ENCODE measurements at regions not wholly inside any gene's neighbourhood (a gene's known extent, or its start where the extent isn't known, plus 50 kb on each side); places are given as distances from the start of the nearest gene placed in this dataset.

DNA sequence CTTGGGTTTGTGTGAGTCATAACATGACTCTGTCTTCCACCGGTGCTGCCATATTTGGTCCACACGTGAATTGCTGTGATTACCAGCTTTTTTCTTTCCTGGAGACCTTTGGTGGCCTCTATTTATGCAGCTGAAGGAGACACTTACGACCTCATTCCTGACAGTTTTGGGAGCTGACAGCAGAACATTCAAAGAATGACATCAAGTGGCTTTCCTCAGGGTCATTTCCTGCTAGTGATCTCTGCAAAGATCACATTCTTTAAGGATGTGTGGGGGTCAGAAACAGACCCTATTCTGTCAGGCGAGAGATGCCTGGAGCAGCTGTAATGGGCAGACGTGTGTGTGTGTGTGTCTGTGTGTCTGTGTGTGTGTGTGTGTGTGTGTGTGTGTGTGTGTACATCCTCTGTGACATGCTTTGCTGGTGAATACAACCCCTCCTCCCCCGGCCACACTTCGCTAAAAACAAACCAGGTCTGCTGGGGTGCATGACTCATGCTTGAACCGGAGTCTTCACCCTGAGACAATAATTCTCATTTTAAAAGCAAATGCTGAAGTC lies 115.6 kb downstream of the TMEM170B start:
- no peak overlapping the region for H3K4me3 ChIP-seq (replicated peaks; ENCODE audit: low read depth, low read length)
- TF ChIP-seq, protein P1, sequence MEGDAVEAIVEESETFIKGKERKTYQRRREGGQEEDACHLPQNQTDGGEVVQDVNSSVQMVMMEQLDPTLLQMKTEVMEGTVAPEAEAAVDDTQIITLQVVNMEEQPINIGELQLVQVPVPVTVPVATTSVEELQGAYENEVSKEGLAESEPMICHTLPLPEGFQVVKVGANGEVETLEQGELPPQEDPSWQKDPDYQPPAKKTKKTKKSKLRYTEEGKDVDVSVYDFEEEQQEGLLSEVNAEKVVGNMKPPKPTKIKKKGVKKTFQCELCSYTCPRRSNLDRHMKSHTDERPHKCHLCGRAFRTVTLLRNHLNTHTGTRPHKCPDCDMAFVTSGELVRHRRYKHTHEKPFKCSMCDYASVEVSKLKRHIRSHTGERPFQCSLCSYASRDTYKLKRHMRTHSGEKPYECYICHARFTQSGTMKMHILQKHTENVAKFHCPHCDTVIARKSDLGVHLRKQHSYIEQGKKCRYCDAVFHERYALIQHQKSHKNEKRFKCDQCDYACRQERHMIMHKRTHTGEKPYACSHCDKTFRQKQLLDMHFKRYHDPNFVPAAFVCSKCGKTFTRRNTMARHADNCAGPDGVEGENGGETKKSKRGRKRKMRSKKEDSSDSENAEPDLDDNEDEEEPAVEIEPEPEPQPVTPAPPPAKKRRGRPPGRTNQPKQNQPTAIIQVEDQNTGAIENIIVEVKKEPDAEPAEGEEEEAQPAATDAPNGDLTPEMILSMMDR (IDR thresholded peaks at IDR 0.05; ENCODE audit: low read depth, low read length, missing control alignments) = no peak
- peak; percentile 69 for DNase-seq (ENCODE audit: extremely low read depth, low read depth)

DNA sequence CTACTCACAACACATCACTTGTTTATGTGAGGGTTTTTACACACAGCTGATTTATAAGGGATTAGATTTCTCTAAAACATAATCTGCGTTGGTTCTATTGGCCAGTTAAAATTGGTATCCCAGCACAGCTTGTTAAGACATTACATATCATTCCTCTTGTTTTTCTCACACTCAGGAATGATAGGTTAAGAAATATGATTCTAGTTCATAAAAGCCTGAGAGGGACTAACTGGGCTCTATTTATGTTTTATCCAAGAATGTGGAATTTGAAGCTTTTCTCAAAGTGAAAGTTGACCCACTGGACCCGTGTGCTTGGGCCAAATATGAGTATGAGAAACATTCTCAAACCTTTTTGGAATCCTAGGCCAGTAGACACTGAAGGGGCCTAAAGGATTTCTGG lies 117.3 kb downstream of the TMEM170B start:
- TF ChIP-seq, protein P1 (IDR thresholded peaks at IDR 0.05; ENCODE audit: low read depth, low read length, missing control alignments) = no peak
- DNase-seq (ENCODE audit: extremely low read depth, low read depth) = no peak
- no peak overlapping the region for H3K4me3 ChIP-seq (replicated peaks; ENCODE audit: low read depth, low read length)

DNA sequence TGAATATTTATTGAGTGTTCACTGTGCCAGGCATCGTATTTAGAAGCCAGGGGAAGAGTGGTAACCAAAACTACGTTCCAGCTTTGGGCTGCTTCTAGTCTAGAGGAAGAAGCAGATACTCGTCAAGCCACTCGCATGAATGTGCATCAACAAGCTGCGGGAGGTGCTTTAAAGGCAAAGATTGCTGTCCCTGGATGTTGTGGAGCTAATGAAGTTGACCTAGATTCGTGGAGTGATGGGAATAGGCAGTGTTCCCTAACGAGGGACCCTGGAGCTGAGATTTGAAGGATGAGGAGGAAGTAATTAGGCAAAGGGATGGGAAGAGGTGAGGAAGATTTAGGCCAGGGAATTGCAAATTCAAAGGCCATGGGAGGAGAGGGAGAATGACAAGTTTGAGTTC lies 118.9 kb downstream of the TMEM170B start:
- no peak overlapping the region for H3K4me3 ChIP-seq (replicated peaks; ENCODE audit: low read depth, low read length)
- TF ChIP-seq, protein P1 (IDR thresholded peaks at IDR 0.05; ENCODE audit: low read depth, low read length, missing control alignments) = no peak
- no peak for DNase-seq (ENCODE audit: extremely low read depth, low read depth)

DNA sequence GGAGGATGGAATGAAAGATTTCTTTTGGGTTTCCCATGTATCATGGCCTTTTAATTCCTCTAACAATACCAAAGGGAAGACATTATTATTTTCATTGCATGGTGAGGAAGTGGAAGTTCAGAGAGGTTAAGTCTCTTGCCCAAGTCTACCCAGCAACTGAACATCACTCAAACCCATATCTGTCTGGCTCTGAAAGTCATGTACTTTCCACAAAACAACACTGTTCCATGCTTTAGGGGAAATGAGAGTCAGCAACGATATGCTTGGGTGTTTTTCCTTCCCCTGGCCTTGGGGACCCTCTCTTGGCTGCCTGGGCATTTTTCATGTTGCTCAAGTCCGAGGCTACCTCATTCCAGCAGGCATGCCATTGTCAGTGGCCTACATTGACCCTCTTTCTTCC lies 118.8 kb downstream of the ADTRP start:
- no peak for DNase-seq (ENCODE audit: extremely low read depth, low read depth)
- no peak overlapping the region for H3K4me3 ChIP-seq (replicated peaks; ENCODE audit: low read depth, low read length)
- TF ChIP-seq, protein P1 (IDR thresholded peaks at IDR 0.05; ENCODE audit: low read depth, low read length, missing control alignments) = no peak

DNA sequence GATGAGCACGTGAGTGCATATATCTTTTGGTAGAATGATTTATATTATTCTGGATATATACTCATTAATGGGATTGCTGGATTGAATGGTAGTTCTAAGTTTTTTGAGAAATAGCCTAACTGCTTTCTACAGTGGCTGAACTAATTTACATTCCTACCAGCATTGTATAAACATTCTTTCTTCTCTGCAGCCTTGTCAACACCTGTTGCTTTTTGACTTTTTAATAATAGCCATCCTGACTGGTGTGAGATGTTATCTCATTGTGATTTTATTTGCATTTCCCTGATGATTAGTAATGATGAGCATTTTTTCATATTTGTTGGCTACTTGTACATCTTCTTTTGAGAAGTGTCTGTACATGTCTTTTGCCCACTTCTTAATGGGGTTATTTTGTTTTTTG lies 116.3 kb downstream of the ADTRP start:
- DNase-seq (ENCODE audit: extremely low read depth, low read depth) = no peak
- no peak overlapping the region for H3K4me3 ChIP-seq (replicated peaks; ENCODE audit: low read depth, low read length)
- TF ChIP-seq, protein P1 (IDR thresholded peaks at IDR 0.05; ENCODE audit: low read depth, low read length, missing control alignments) = no peak

DNA sequence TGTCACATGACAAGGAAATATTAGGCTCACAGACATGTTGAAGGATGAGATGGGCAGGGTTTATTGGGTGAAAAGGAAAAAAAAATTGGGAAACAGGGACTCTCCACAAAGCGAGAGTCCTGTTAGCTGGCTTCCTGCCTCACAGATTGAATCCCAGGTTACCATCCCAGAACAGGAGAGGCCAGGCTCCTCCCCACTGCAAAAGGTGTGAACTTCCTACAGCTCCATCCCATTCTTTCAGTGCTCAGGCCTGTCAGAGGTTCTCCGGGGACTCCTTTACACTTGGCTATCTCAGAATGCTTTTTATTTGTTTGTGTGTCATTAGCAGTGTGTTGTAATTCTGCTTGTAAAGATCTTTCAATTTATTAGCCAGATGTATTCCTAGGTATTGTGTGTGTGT lies 115.1 kb downstream of the ADTRP start:
- H3K4me3 ChIP-seq (replicated peaks; ENCODE audit: low read depth, low read length) = no peak overlapping the region
- TF ChIP-seq, protein P1 (IDR thresholded peaks at IDR 0.05; ENCODE audit: low read depth, low read length, missing control alignments) = no peak
- no peak for DNase-seq (ENCODE audit: extremely low read depth, low read depth)

All from HFF-Myc (cell line).